ENCODE measurements at regions not wholly inside any gene's neighbourhood (a gene's known extent, or its start where the extent isn't known, plus 50 kb on each side); places are given as distances from the start of the nearest gene placed in this dataset.

- TF ChIP-seq DR1 (CRISPR knock-in tag; IDR thresholded peaks at IDR 0.05) (no peak), ZNF503 (CRISPR knock-in tag; IDR thresholded peaks at IDR 0.05) (no peak), ZNF160 (CRISPR knock-in tag; IDR thresholded peaks at IDR 0.05) (no peak), MXD4 (CRISPR knock-in tag; IDR thresholded peaks at IDR 0.05) (no peak), HNF4A (CRISPR knock-in tag; IDR thresholded peaks at IDR 0.05) (no peak), TBL1XR1 (IDR thresholded peaks at IDR 0.05; ENCODE audit: borderline replicate concordance, low read length, partially characterized antibody) (no peak), RFX5 (IDR thresholded peaks at IDR 0.05; ENCODE audit: low read depth, low read length) (no peak)
- TF ChIP-seq, protein P1, sequence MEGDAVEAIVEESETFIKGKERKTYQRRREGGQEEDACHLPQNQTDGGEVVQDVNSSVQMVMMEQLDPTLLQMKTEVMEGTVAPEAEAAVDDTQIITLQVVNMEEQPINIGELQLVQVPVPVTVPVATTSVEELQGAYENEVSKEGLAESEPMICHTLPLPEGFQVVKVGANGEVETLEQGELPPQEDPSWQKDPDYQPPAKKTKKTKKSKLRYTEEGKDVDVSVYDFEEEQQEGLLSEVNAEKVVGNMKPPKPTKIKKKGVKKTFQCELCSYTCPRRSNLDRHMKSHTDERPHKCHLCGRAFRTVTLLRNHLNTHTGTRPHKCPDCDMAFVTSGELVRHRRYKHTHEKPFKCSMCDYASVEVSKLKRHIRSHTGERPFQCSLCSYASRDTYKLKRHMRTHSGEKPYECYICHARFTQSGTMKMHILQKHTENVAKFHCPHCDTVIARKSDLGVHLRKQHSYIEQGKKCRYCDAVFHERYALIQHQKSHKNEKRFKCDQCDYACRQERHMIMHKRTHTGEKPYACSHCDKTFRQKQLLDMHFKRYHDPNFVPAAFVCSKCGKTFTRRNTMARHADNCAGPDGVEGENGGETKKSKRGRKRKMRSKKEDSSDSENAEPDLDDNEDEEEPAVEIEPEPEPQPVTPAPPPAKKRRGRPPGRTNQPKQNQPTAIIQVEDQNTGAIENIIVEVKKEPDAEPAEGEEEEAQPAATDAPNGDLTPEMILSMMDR (CRISPR knock-in tag; IDR thresholded peaks at IDR 0.05) = no peak
- TF ChIP-seq, protein P2, sequence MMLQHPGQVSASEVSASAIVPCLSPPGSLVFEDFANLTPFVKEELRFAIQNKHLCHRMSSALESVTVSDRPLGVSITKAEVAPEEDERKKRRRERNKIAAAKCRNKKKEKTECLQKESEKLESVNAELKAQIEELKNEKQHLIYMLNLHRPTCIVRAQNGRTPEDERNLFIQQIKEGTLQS (CRISPR knock-in tag; IDR thresholded peaks at IDR 0.05) = no peak
Measured at GRCh38 chr1:219993554-219994433, 52.5 kb downstream of the EPRS1 start.

Measured in HepG2 (cell line).